ENCODE measurements at regions not wholly inside any gene's neighbourhood (a gene's known extent, or its start where the extent isn't known, plus 50 kb on each side); places are given as distances from the start of the nearest gene placed in this dataset.

DNA sequence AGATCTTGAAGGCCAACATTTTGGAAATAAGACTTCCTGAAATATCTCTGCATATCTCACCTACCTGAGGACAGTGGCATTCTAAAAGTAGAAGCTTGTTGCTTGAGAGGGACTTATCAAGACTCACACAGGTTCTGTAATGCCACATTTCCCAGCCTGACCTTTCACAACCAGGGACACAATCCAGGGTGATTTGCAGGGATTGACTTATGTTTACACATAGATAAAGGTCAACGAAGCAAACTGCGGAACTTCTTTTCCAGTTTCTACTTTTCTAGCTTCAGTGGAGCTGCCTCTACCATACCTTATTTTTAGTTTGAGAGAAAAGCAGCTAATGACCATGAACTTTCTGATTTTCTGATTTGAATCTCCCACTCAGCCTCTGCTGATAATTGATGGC is 148.7 kb downstream of the SLC16A9 start:
- TF ChIP-seq EZH2phosphoT487 (IDR thresholded peaks at IDR 0.05; ENCODE audit: low read depth, severe bottlenecking, unreplicated experiment), result no peak
- no peak for TF ChIP-seq CTCF (IDR thresholded peaks at IDR 0.05; ENCODE audit: poor library complexity)

Measured in hepatocyte (in vitro differentiated cells).